A673 (cell line): ENCODE measurements at regions not wholly inside any gene's neighbourhood (a gene's known extent, or its start where the extent isn't known, plus 50 kb on each side); places are given as distances from the start of the nearest gene placed in this dataset.

Source experiments
- BruUV-seq: library from RNA; stranded (reverse); fragments of 400-500 nt; replicated peaks from 2 replicates; lab custom pipeline; 2021; lab: Mats Ljungman, UMichigan
- CTCF ChIA-PET: fragments of 300-600 bp; sonication (Branson Sonifier 250); formaldehyde crosslinking; loops from one replicate; lab custom pipeline; 2022; ENCODE audit warnings: antibody characterized with exemption; lab: Charles Lee
- POLR2A ChIA-PET: fragments of 300-600 bp; sonication (Branson Sonifier 250); formaldehyde crosslinking; loops from one replicate; lab custom pipeline; 2022; ENCODE audit warnings: antibody characterized with exemption; ENCODE audit not compliant: low non-redundant PET; lab: Charles Lee
- DNase-seq: peaks from one replicate; pipeline ENCODE4 v3.0.0-alpha.2; 2015; ENCODE audit warnings: low spot score
- H3K27ac ChIP-seq: fragments of 200-600 bp; sonication (generic); 2 replicates; pipeline ENCODE4 v1.5.1; 2016; ENCODE audit warnings: mixed run types, low read depth, mild to moderate bottlenecking, mixed read lengths, antibody characterized with exemption, low read length; ENCODE audit not compliant: poor library complexity, severe bottlenecking
- H3K27me3 ChIP-seq: fragments of 200-600 bp; sonication (generic); replicated peaks from 2 replicates; pipeline ENCODE4 v1.6.1; 2017; ENCODE audit warnings: mixed run types, low read depth, mild to moderate bottlenecking, mixed read lengths, antibody characterized with exemption, low read length; ENCODE audit not compliant: insufficient read depth, poor library complexity
- H3K36me3 ChIP-seq: fragments of 200-600 bp; sonication (generic); 2 replicates; pipeline ENCODE4 v1.6.1; 2016; ENCODE audit warnings: mixed run types, mild to moderate bottlenecking, mixed read lengths, antibody characterized with exemption, low read length; ENCODE audit not compliant: insufficient read depth, poor library complexity, severe bottlenecking
- H3K4me1 ChIP-seq: fragments of 200-600 bp; sonication (generic); 2 replicates; pipeline ENCODE4 v1.6.1; 2017; ENCODE audit warnings: mixed run types, mild to moderate bottlenecking, mixed read lengths, antibody characterized with exemption, low read length; ENCODE audit not compliant: insufficient read depth, poor library complexity, severe bottlenecking
- H3K4me3 ChIP-seq: fragments of 200-600 bp; sonication (generic); 2 replicates; pipeline ENCODE4 v1.5.1; 2016; ENCODE audit warnings: low read depth, mixed run types, mild to moderate bottlenecking, mixed read lengths, low read length; ENCODE audit not compliant: poor library complexity, severe bottlenecking
- H3K9me3 ChIP-seq: fragments of 200-600 bp; sonication (generic); 2 replicates; pipeline ENCODE4 v1.6.1; 2016; ENCODE audit warnings: mixed run types, low read depth, mild to moderate bottlenecking, mixed read lengths, antibody characterized with exemption, low read length; ENCODE audit not compliant: poor library complexity, severe bottlenecking
- EZH2 ChIP-seq: fragments of 200-600 bp; sonication (generic); IDR thresholded peaks from 2 replicates; pipeline ENCODE4 v1.6.1; 2017; ENCODE audit warnings: borderline replicate concordance, low read depth, mild to moderate bottlenecking, mixed read lengths, antibody characterized with exemption, low read length; ENCODE audit not compliant: poor library complexity, severe bottlenecking
- intact Hi-C: fragments of 100-400 bp; cut with micrococcal nuclease; formaldehyde crosslinking; loops from one replicate; pipeline ENCODE4 v1.10.0; 2022; ENCODE audit not compliant: unreplicated experiment
- TF ChIP-seq, protein P1 (sequence below): fragments of 300-800, 200-600 bp; sonication (generic); conservative IDR thresholded peaks from 2 replicates; pipeline ENCODE4 v1.5.1; 2017; ENCODE audit warnings: low read depth, mild to moderate bottlenecking, antibody characterized with exemption, low read length, moderate library complexity, mixed read lengths

DNA sequence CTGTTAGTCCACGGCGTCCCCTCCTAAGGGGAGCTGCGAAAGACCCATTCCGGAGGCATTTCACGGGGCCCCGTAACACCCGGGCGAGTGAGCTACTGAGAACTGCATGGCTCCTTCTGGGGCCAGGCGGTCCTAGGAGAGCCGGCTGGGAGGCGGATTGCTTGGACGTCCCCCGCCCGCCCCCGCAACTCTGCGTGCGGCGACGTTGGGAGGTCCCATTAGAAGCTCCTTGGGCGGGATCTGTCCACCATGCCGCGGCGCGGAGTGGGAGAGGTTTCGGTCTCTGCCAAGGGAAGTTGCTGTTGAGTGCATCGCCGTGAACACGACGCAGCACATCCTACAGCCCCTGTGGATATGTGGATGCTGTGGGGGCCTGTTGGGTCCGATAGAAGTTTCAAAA is 85.4 kb upstream of the IGFBP7 start:
- intact Hi-C loops, result no loop called here
- ChIA-PET POLR2A (no interaction called here), CTCF (no interaction called here)
- H3K36me3 ChIP-seq, result no peaks in the 10 kb centered on the region
- no peaks in the 10 kb centered on the region for H3K27me3 ChIP-seq
- no peaks in the 10 kb centered on the region for H3K9me3 ChIP-seq
- H3K27ac ChIP-seq, result no peak overlapping the region
- no peak for TF ChIP-seq EZH2
- TF ChIP-seq, protein P1, sequence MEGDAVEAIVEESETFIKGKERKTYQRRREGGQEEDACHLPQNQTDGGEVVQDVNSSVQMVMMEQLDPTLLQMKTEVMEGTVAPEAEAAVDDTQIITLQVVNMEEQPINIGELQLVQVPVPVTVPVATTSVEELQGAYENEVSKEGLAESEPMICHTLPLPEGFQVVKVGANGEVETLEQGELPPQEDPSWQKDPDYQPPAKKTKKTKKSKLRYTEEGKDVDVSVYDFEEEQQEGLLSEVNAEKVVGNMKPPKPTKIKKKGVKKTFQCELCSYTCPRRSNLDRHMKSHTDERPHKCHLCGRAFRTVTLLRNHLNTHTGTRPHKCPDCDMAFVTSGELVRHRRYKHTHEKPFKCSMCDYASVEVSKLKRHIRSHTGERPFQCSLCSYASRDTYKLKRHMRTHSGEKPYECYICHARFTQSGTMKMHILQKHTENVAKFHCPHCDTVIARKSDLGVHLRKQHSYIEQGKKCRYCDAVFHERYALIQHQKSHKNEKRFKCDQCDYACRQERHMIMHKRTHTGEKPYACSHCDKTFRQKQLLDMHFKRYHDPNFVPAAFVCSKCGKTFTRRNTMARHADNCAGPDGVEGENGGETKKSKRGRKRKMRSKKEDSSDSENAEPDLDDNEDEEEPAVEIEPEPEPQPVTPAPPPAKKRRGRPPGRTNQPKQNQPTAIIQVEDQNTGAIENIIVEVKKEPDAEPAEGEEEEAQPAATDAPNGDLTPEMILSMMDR, result no peak
- no peaks in the 10 kb centered on the region for H3K4me1 ChIP-seq
- BruUV-seq, result no TSS peak
- no peak for DNase-seq
- no peak overlapping the region for H3K4me3 ChIP-seq

DNA sequence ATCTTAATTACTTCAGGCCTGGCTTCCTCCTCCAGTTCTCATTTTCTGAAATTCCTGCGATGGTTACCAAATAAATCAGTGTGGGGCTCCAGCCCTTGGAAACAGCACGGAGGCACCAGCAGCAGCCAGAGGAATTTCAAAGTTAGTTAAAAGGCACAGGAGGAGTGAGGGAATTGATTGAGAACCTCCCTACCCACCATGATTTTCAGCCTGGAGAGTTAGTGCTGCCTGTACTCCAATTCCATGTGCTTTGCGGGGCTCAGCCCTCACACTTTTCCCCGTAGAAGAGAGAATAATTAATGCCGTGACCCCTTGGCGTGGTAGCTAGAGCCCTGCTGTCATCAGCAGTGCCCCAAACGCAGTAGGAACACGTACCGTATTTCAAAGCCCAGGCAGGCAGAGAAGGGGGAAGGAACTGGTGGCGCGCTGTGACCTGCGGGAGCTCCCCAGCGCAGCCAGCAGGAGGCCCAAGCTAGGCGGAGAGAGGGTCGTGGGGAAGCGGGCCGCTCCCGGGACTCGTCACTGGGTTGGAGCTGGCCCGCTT is 84.0 kb upstream of the IGFBP7 start:
- Histone ChIP-seq H3K4me3 (no peak overlapping the region), H3K4me1 (no peaks in the 10 kb centered on the region), H3K9me3 (no peaks in the 10 kb centered on the region), H3K27ac (no peak overlapping the region), H3K36me3 (no peaks in the 10 kb centered on the region), H3K27me3 (no peaks in the 10 kb centered on the region)
- BruUV-seq, result no TSS peak
- TF ChIP-seq, protein P1, result no peak
- no peak for TF ChIP-seq EZH2
- CTCF ChIA-PET, result no interaction called here
- intact Hi-C loops, result no loop called here
- no peak for DNase-seq
- POLR2A ChIA-PET, result no interaction called here

DNA sequence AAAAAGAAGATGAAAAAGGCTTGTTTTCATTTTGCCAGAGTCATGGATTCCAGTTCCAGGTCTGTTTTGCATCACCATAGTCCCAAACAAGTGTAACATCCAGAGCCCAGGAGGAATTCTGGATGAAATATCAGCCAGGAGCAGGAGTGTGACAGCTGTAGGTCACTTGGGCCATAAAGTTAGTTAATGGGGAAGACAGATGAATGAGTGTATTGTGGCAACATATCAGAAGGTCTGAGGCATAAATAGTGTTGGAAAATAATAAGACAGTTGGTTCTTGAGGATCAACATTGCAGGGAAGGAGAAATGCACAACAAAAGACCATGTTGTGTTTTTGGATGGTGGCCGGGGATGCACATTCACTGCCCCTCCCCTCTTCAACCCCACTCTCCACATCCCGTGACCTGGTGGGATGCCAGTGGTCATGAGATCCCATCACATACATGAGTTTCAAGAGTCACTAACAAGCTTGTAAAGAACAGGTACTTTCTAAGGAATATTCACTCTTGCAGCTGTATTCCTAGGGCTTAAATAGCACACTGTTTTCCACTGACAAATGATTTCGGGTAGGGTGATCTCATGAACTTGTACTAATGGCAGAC is 83.1 kb upstream of the IGFBP7 start:
- no TSS peak for BruUV-seq
- POLR2A ChIA-PET, result no interaction called here

More for the DNA sequence above, 83.1 kb upstream of the IGFBP7 start:
- Histone ChIP-seq H3K27ac (no peak overlapping the region), H3K9me3 (no peaks in the 10 kb centered on the region), H3K27me3 (no peaks in the 10 kb centered on the region), H3K4me1 (no peaks in the 10 kb centered on the region), H3K36me3 (no peaks in the 10 kb centered on the region), H3K4me3 (no peak overlapping the region)
- CTCF ChIA-PET, result no interaction called here
- intact Hi-C loops, result no loop called here
- TF ChIP-seq, protein P1, result no peak
- TF ChIP-seq EZH2, result no peak
- DNase-seq, result no peak
